Right lobe of liver (tissue), 4 donors: ENCODE measurements at regions not wholly inside any gene's neighbourhood (a gene's known extent, or its start where the extent isn't known, plus 50 kb on each side); places are given as distances from the start of the nearest gene placed in this dataset.

Experiments
- POLR2A ChIP-seq: fragments of 450-650 bp; IDR thresholded peaks from one replicate; pipeline ENCODE4 v1.6.1; 2017; ENCODE audit warnings: antibody characterized with exemption, mild to moderate bottlenecking
- TF ChIP-seq, protein P1 (sequence below), 4 donors: fragments of 200-600 bp in 3 of 4; fragments of 450-650 bp in 1 of 4; IDR thresholded peaks; one replicate each; pipeline versions ENCODE4 v1.5.1 to v1.8.0; 2016 to 2022; ENCODE audit warnings: antibody characterized with exemption in 4 of 4, mild to moderate bottlenecking in 2 of 4
- donor health status: DM: no; HTN: no; CAD: no.
- donor health status: DM: no; HTN: no; CAD: no.
- donor health status: DM: no; HTN: yes; CAD: no.

DNA sequence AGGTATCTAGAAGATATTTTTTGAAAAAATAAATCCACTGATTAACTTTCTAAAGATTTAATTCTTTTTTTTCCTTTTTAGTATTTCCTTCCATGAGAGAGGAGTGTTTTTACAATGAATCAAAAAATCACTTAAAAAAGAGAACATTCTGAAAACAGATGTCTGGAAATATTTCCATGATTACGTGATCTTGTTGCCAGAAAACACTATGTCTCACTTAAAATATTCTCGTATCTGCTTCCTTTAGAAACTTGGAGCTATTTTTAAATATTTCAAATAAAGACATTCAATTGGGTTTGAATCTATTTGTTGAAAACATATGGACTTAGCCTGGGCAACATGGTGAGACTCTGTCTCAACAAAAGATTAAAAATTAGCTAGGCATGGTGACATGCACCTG is 232.8 kb upstream of the RASGEF1B start:
- TF ChIP-seq, protein P1, sequence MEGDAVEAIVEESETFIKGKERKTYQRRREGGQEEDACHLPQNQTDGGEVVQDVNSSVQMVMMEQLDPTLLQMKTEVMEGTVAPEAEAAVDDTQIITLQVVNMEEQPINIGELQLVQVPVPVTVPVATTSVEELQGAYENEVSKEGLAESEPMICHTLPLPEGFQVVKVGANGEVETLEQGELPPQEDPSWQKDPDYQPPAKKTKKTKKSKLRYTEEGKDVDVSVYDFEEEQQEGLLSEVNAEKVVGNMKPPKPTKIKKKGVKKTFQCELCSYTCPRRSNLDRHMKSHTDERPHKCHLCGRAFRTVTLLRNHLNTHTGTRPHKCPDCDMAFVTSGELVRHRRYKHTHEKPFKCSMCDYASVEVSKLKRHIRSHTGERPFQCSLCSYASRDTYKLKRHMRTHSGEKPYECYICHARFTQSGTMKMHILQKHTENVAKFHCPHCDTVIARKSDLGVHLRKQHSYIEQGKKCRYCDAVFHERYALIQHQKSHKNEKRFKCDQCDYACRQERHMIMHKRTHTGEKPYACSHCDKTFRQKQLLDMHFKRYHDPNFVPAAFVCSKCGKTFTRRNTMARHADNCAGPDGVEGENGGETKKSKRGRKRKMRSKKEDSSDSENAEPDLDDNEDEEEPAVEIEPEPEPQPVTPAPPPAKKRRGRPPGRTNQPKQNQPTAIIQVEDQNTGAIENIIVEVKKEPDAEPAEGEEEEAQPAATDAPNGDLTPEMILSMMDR (IDR thresholded peaks at IDR 0.05) = no peak
- TF ChIP-seq POLR2A = no peak
